Kidney tubule cell (primary cell): ENCODE measurements at regions not wholly inside any gene's neighbourhood (a gene's known extent, or its start where the extent isn't known, plus 50 kb on each side); places are given as distances from the start of the nearest gene placed in this dataset.

Source experiments
- DNase-seq: peaks from one replicate; pipeline ENCODE4 v3.0.0-alpha.2; 2018; ENCODE audit warnings: low spot score

DNA sequence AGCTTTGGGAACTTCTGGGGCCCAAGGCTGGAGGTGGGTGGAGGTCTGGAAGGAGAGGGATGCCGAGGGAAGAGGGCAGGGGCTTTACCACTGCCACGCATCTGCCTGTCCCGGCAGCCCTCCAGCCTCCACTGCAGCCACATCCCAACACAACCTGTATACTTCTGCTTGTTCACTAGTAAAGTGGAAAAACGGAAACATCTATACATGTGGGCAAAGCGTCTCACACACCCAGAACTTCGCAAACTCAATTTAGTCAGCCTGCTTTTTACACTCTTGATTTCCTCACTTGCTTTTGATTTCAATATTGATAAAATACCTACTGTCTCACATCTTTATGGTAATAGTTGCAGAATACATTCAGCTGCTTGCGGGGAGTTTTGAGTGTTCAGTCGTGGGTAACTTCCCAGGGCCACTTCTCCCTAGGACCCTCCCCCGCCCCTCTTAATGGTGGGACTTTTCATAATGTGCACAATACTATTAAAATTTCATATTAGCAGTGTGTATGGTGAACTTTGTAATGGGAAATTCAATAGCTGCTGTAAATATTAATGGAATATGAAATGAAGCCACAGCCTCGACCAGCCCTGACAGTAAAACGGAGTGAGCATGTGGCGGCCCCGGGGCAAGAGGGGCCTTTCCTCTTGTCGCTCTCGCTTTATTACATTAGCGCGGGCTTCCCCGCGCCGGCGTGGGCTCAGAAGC is 85.2 kb downstream of the NR2F2 start:
- no peak for DNase-seq

GRCh38 chr15:96416218-96416933 is 85.9 kb downstream of the NR2F2 start:
- no peak for DNase-seq

DNA sequence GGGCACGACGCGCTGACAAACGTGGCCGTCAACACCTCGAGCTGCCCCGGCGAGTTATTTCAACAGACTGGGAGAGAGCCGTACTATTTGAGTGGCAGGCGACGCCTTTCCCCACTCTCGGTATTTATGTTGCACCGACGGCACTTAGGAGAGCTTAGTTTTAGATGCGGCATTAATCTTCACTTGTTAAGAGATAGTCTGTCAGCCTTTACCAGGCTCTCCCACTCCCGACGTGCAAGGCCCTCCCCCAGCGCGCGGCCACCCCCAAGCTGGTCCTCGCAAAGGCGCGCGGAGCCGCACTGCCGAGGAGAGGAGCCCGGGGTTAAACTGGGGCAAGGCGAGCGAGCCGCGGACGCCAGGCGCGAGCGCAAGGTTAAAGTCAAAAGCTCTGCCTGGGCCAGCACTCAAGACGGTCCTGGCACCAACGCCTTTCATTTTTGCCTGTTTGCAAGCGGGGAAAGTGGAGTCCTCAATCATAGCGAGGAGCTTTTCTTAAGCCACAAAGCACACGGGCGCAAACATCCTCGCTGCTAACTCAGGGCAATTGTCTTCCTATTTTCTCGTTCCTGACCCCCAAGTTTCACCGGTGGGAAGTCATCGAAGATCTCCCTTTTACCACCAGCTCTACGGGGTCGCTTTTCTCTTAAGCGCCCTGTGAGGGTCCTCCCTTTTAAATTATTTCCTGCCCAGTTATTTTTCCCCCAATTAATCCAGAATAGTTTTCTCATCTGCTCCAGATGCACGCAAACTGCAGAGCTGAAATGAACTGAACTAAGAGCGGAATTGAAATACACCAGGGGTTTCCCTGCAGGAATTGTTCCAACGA is 86.6 kb downstream of the NR2F2 start:
- peak; percentile 40 for DNase-seq

GRCh38 chr15:96417760-96418130 is 87.2 kb downstream of the NR2F2 start:
- DNase-seq: no peak

DNA sequence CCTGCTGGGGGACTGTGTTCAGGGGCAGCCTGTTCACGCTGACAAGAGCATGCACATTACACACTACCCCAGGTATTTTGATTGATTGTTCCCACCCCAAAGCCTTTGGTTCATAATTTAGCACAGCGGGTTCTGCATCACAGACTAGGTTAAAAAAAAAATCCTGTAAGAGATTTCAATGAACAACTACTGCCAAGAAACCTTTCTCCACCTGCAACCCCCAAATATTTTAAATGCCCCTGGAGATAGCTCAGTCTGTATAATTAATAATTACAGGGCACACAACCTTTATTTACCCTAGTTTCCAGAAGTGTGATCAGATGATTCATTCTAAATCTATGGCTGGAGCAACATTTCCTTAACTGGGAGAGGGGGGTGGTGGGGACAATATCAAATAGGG is 87.6 kb downstream of the NR2F2 start:
- peak; percentile 93 for DNase-seq

DNA sequence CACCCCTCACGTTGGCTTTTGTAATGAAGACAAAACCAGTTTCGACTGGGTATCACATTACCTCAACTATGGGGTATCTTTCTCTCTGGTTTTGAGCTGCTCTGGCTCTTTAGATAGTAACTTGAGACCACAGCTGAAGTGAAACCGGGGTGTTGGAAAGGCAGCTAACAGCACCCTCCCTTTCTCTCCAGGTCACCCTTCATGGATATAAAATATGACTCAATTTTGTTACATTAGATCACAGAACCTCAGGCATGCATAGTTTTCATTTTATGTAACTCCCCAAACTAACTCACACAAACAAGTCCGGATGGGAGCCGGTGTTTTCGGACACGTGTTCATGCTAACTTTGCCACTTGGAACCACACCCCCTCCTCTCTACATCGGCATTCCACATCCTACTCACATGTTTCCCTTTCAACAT is 90.7 kb downstream of the NR2F2 start:
- DNase-seq: peak; percentile 87

- no peak for DNase-seq
Observed at GRCh38 chr15:96422125-96422524, 91.6 kb downstream of the NR2F2 start.

- no peak for DNase-seq
Observed at GRCh38 chr15:96424674-96425073, 94.2 kb downstream of the NR2F2 start.

GRCh38 chr15:96428742-96429141 is 98.2 kb downstream of the NR2F2 start:
- peak; percentile 97 for DNase-seq

- DNase-seq: peak; percentile 17
Observed at GRCh38 chr15:96431786-96432185, 101.3 kb downstream of the NR2F2 start.

DNA sequence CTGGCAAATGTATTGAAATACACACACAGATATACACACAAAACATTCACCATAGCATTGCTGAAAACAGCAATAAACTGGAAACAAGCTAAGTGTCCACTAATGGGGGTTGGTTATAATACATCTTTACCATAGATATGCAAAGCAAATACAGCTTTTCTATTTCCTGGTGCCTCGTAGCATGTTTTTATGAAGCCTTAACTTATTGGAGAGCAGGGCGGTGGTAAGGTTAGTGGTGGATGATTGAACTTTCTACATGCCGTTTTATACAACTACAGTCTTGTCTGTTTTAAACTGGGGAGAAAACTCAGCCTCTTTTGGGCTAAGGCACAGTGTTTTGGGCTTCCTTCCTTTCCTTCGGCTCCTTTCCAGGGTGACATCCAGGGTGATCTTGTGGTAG is 104.5 kb downstream of the NR2F2 start:
- DNase-seq: no peak

GRCh38 chr15:96435841-96436240 is 105.3 kb downstream of the NR2F2 start:
- DNase-seq: no peak

- DNase-seq: no peak
Observed at GRCh38 chr15:96440978-96441377, 110.5 kb downstream of the NR2F2 start.

DNA sequence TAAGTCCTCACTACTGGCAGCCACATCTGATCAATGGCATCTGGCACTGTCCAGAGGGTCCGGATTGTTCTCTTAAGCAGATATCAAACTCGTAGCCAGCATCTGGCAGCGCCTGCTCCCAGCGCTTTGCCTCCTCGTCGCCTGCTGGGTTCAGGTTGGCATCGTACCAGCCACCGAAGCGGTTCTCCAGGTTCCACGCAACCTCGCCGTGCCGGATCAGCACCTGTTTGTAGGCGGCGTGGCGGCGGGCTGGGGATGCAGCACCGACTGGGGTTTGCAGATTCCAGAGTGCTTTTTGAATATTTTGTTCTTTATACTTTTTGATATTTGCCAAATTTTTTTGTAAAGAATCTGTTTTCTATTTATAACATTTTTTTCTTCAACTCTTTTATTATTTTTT is 111.6 kb downstream of the NR2F2 start:
- DNase-seq: no peak

DNA sequence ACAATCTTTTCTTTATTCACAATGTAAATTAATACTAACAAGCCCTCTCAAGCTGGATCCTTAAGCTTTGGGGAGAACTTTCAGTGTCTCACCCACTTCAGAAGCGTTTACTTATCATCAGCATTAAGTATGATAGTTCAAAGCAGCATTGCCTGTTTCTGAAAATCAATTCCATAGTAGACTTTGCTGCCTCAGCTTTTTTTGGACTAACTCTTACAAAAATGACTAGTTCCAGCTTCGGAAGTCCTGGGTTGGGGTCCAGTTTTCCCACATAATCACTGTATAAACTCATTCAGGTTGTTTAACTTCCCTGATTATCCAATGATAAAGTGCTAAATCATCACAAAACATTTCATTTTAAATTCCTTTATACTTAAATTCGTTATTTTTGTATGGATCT is 114.4 kb downstream of the NR2F2 start:
- DNase-seq: no peak

- no peak for DNase-seq
Observed at GRCh38 chr15:96448923-96449322, 118.4 kb downstream of the NR2F2 start.

DNA sequence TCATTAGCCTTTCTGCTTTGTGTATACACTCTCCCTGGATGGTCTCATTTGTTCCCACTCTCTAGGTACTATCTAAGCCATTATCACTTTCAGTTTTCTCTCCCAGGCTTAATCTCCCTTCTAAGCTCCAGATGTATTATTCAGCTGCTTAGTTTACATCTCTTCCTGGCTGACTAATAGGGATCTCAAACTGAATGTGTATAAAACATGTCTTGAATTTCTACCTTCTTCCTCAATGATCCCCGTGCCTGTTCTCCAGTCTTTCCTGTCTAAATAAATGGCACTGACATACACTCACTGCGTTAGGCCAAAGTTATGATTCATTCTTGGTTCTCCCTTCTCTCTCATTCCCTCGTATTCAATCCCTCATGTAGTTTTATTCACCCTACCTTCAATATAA is 127.3 kb downstream of the NR2F2 start:
- DNase-seq: peak; percentile 70

GRCh38 chr15:96460106-96460505 is 129.6 kb downstream of the NR2F2 start:
- DNase-seq: peak; percentile 84

GRCh38 chr15:96462768-96463750 is 132.6 kb downstream of the NR2F2 start:
- DNase-seq: no peak

GRCh38 chr15:96466389-96466947 is 136.0 kb downstream of the NR2F2 start:
- DNase-seq: no peak

- no peak for DNase-seq
Observed at GRCh38 chr15:96468036-96468435, 137.5 kb downstream of the NR2F2 start.
